Upper lobe of left lung (tissue), 4 donors: ENCODE measurements at regions not wholly inside any gene's neighbourhood (a gene's known extent, or its start where the extent isn't known, plus 50 kb on each side); places are given as distances from the start of the nearest gene placed in this dataset.

Experiments
- CTCF ChIP-seq, 6 experiments: fragments of 450-650 bp in 4 of 6; fragments of 200-600 bp in 2 of 6; sonication (generic) in 2 of 6; IDR thresholded peaks; one replicate each; pipeline ENCODE4 v1.5.1; 2016 to 2019; ENCODE audit warnings: antibody characterized with exemption in 6 of 6
- POLR2A ChIP-seq, 4 donors: fragments of 450-650 bp; IDR thresholded peaks; one replicate each; pipeline ENCODE4 v1.5.1; 2016 to 2017; ENCODE audit warnings: antibody characterized with exemption in 4 of 4, mild to moderate bottlenecking in 2 of 4
- POLR2AphosphoS5 ChIP-seq, 2 donors: sonication (generic); formaldehyde crosslinking; IDR thresholded peaks; one replicate each; pipeline ENCODE4 v1.5.1; 2017; ENCODE audit warnings: antibody characterized with exemption in 2 of 2

DNA sequence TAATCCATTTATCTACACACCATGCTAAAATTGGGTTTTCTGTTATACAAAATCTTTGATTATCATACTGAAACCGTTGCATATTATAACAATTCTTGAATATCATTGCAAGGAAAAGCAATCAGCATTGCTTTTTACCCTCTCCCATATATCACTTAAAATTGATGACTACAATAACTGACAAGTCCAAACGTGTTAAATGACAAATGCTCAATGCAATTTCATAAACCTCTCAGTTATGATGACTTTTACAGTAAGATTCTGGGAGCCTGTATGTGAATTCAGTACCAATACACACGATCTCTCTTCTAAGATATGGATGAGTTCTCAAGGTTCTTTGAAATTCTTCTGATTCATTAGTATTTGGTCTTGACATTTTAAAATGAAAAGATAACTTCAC lies 368.5 kb upstream of the TRIB2 start:
- TF ChIP-seq CTCF (IDR thresholded peaks at IDR 0.05) (no peak), POLR2A (IDR thresholded peaks at IDR 0.05) (no peak), POLR2AphosphoS5 (IDR thresholded peaks at IDR 0.05) (no peak)
